MM.1S (cell line): ENCODE measurements at regions not wholly inside any gene's neighbourhood (a gene's known extent, or its start where the extent isn't known, plus 50 kb on each side); places are given as distances from the start of the nearest gene placed in this dataset.

Experiments
- DNase-seq: peaks from one replicate; pipeline ENCODE4 v3.0.0-alpha.2; 2015
- H2AFZ ChIP-seq: fragments of 300-600 bp; sonication (generic); 2 replicates; pipeline ENCODE4 v1.6.0; 2016; ENCODE audit warnings: antibody characterized with exemption, low read length
- H3F3A ChIP-seq: fragments of 300-600 bp; sonication (generic); 2 replicates; pipeline ENCODE4 v1.6.1; 2016; ENCODE audit warnings: mild to moderate bottlenecking, antibody characterized with exemption, low read length, moderate library complexity, mixed read lengths; ENCODE audit not compliant: insufficient read depth
- H3K27ac ChIP-seq: fragments of 300-600 bp; sonication (generic); 2 replicates; pipeline ENCODE4 v1.5.1; 2016; ENCODE audit warnings: mild to moderate bottlenecking, low read length
- H3K27me3 ChIP-seq: fragments of 300-600 bp; sonication (generic); replicated peaks from 2 replicates; pipeline ENCODE4 v1.6.0; 2016; ENCODE audit warnings: low read length; ENCODE audit not compliant: insufficient read depth
- H3K36me3 ChIP-seq: fragments of 300-600 bp; sonication (generic); replicated peaks from 2 replicates; pipeline ENCODE4 v1.6.1; 2016; ENCODE audit warnings: mild to moderate bottlenecking, low read length, mixed read lengths; ENCODE audit not compliant: insufficient read depth
- H3K4me1 ChIP-seq: fragments of 300-600 bp; sonication (generic); 2 replicates; pipeline ENCODE4 v1.6.1; 2016; ENCODE audit warnings: low read length, mixed read lengths
- H3K4me2 ChIP-seq: fragments of 300-600 bp; sonication (generic); 2 replicates; pipeline ENCODE4 v1.6.0; 2016; ENCODE audit warnings: low read depth, low read length
- H3K4me3 ChIP-seq: fragments of 300-600 bp; sonication (generic); 2 replicates; pipeline ENCODE4 v1.5.1; 2016; ENCODE audit warnings: low read length, mixed read lengths
- H3K79me2 ChIP-seq: fragments of 300-600 bp; sonication (generic); 2 replicates; pipeline ENCODE4 v1.6.1; 2016; ENCODE audit warnings: mixed run types, low read length, mixed read lengths
- H3K9ac ChIP-seq: fragments of 300-600 bp; sonication (generic); 2 replicates; pipeline ENCODE4 v1.6.1; 2016; ENCODE audit warnings: low read length, mixed read lengths
- H3K9me2 ChIP-seq: fragments of 300-600 bp; sonication (generic); replicated peaks from 2 replicates; pipeline ENCODE4 v1.6.1; 2016; ENCODE audit warnings: mild to moderate bottlenecking, low read length, mixed read lengths; ENCODE audit not compliant: insufficient read depth
- H3K9me3 ChIP-seq: fragments of 300-600 bp; sonication (generic); replicated peaks from 2 replicates; pipeline ENCODE4 v1.6.1; 2016; ENCODE audit warnings: mild to moderate bottlenecking, low read length, mixed read lengths; ENCODE audit not compliant: insufficient read depth
- H4K20me1 ChIP-seq: fragments of 300-600 bp; sonication (generic); 2 replicates; pipeline ENCODE4 v1.6.1; 2016; ENCODE audit warnings: mild to moderate bottlenecking, low read length, moderate library complexity, mixed read lengths; ENCODE audit not compliant: insufficient read depth
- EZH2 ChIP-seq: fragments of 300-600 bp; sonication (generic); optimal IDR thresholded peaks from 2 replicates; pipeline ENCODE3; 2017; ENCODE audit warnings: low read depth, mild to moderate bottlenecking, antibody characterized with exemption, low read length, mixed read lengths
- EZH2phosphoT487 ChIP-seq: fragments of 300-600 bp; sonication (generic); IDR thresholded peaks from 2 replicates; pipeline ENCODE4 v1.6.1; 2018; ENCODE audit warnings: antibody characterized with exemption, low read length
- TF ChIP-seq, protein P1 (sequence below): fragments of 300-600 bp; sonication (generic); IDR thresholded peaks from 2 replicates; pipeline ENCODE4 v1.5.1; 2016; ENCODE audit warnings: antibody characterized with exemption, low read length, mixed read lengths

DNA sequence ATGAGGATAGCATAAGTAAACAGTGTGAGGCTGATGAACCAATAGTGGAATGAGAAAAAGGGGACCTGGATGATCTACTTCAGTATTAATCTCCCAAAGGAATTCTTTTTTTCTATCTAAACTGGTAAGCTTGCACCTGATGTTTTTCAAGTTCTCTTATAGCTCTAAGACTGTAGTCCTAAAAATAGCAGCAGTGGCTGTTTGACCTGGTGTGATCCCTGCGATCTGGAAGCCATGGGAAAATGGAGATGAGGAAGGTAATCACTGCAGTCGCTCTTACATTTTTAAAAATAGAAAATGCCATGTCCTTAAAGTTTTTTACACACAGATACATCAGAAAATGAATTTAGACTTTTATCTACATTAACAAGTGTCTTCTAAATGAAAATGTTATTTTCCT, 926.4 kb upstream of the SLC35B3 start:
- TF ChIP-seq, protein P1, sequence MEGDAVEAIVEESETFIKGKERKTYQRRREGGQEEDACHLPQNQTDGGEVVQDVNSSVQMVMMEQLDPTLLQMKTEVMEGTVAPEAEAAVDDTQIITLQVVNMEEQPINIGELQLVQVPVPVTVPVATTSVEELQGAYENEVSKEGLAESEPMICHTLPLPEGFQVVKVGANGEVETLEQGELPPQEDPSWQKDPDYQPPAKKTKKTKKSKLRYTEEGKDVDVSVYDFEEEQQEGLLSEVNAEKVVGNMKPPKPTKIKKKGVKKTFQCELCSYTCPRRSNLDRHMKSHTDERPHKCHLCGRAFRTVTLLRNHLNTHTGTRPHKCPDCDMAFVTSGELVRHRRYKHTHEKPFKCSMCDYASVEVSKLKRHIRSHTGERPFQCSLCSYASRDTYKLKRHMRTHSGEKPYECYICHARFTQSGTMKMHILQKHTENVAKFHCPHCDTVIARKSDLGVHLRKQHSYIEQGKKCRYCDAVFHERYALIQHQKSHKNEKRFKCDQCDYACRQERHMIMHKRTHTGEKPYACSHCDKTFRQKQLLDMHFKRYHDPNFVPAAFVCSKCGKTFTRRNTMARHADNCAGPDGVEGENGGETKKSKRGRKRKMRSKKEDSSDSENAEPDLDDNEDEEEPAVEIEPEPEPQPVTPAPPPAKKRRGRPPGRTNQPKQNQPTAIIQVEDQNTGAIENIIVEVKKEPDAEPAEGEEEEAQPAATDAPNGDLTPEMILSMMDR: no peak
- TF ChIP-seq EZH2phosphoT487 (no peak), EZH2 (no peak)
- no peak overlapping the region for H3K9ac ChIP-seq
- H3K27me3 ChIP-seq: no peaks in the 10 kb centered on the region
- H3K4me1 ChIP-seq: no peaks in the 10 kb centered on the region
- no peaks in the 10 kb centered on the region for H3K9me3 ChIP-seq
- H3K79me2 ChIP-seq: no peaks in the 10 kb centered on the region
- no peak for DNase-seq
- no peak overlapping the region for H3K4me2 ChIP-seq
- H3K4me3 ChIP-seq: no peak overlapping the region
- H3F3A ChIP-seq: no peaks in the 10 kb centered on the region
- no peaks in the 10 kb centered on the region for H3K9me2 ChIP-seq
- H4K20me1 ChIP-seq: no peaks in the 10 kb centered on the region
- no peak overlapping the region for H3K27ac ChIP-seq
- no peaks in the 10 kb centered on the region for H3K36me3 ChIP-seq
- no peak overlapping the region for H2AFZ ChIP-seq

DNA sequence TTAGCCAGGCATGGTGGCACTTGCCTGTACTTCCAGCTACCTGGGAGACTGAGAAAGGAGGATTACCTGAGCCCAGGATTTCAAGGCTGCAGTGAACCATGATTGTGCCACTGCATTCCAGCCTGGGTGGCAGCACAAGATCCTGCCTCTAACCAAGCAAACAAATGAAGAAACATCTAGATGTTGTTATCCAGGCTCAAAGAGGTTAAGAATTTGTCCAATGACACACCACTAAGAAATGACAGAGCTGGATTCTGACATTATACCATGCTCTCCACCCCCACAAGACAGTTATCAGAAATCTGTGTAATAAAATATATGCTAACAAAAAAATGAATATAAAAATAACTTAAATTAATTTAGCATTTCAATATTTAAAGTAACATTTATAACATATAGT, 925.5 kb upstream of the SLC35B3 start:
- Histone ChIP-seq H3K4me3 (no peak overlapping the region), H3K9me3 (no peaks in the 10 kb centered on the region), H3K9me2 (no peaks in the 10 kb centered on the region), H2AFZ (no peak overlapping the region), H3K4me1 (no peaks in the 10 kb centered on the region), H3F3A (no peaks in the 10 kb centered on the region), H3K27me3 (no peaks in the 10 kb centered on the region), H4K20me1 (no peaks in the 10 kb centered on the region), H3K79me2 (no peaks in the 10 kb centered on the region), H3K27ac (no peak overlapping the region), H3K4me2 (no peak overlapping the region), H3K9ac (no peak overlapping the region), H3K36me3 (no peaks in the 10 kb centered on the region)
- TF ChIP-seq EZH2: no peak
- no peak for TF ChIP-seq EZH2phosphoT487
- TF ChIP-seq, protein P1: no peak
- no peak for DNase-seq

DNA sequence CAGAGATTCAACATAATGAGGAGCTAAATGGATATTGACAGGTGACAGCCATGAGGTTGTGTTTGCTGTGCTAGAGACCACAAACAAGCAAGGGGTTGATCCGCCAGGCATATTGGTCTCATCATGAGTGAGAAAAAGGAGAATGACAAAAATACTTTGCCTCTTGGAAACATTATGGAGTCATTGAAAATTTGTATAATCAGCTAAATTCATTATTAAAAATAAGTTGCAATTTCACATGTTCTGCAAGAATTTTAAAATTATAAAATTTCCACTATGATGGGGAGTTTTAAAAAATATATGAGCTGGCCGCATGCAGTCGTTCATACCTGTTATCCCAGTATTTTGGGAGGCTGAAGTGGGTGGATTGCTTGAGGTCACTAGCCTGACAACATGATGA, 912.3 kb upstream of the SLC35B3 start:
- Histone ChIP-seq H3K36me3 (no peaks in the 10 kb centered on the region), H3K9me3 (no peaks in the 10 kb centered on the region)

More for the DNA sequence above, 912.3 kb upstream of the SLC35B3 start:
- Histone ChIP-seq H4K20me1 (no peaks in the 10 kb centered on the region), H3F3A (no peaks in the 10 kb centered on the region), H3K4me2 (no peak overlapping the region), H3K27me3 (no peaks in the 10 kb centered on the region), H2AFZ (no peak overlapping the region), H3K4me1 (no peaks in the 10 kb centered on the region), H3K4me3 (no peak overlapping the region), H3K9ac (no peak overlapping the region), H3K79me2 (no peaks in the 10 kb centered on the region), H3K9me2 (no peaks in the 10 kb centered on the region), H3K27ac (no peak overlapping the region)
- no peak for DNase-seq
- TF ChIP-seq EZH2phosphoT487 (no peak), EZH2 (no peak)
- TF ChIP-seq, protein P1: no peak
